ENCODE measurements at regions not wholly inside any gene's neighbourhood (a gene's known extent, or its start where the extent isn't known, plus 50 kb on each side); places are given as distances from the start of the nearest gene placed in this dataset.

- H3K4me3 Mint-ChIP-seq, result no peak overlapping the region
Observed at GRCh38 chr15:60081976-60082375, 77.9 kb downstream of the FOXB1 start.

GRCh38 chr15:60083318-60083717 is 79.2 kb downstream of the FOXB1 start:
- no peak overlapping the region for H3K27ac Mint-ChIP-seq
- DNase-seq (no peak), ATAC-seq (replicated peaks) (no peak)
- H3K4me3 Mint-ChIP-seq, result no peak overlapping the region
- peaks cover 21 to 38% of the 10 kb centered on the region in 2 donors for H3K27me3 Mint-ChIP-seq
- H3K9me3 Mint-ChIP-seq, result no peaks in the 10 kb centered on the region
- H3K36me3 Mint-ChIP-seq (ENCODE audit: insufficient read depth), result peaks cover 5% of the 10 kb centered on the region
- no peaks in the 10 kb centered on the region for H3K4me1 Mint-ChIP-seq (ENCODE audit: low read depth in 2 of 2)

More at GRCh38 chr15:60081976-60082375, 77.9 kb downstream of the FOXB1 start:
- Mint-ChIP-seq H3K9me3 (no peaks in the 10 kb centered on the region), H3K27me3 (peaks cover 16 to 38% of the 10 kb centered on the region in 2 donors), H3K27ac (no peak overlapping the region), H3K4me1 (ENCODE audit: low read depth in 2 of 2) (no peaks in the 10 kb centered on the region), H3K36me3 (ENCODE audit: insufficient read depth) (peaks cover 5% of the 10 kb centered on the region)
- ATAC-seq (replicated peaks) (no peak), DNase-seq (no peak)

- H3K4me1 Mint-ChIP-seq (ENCODE audit: low read depth in 2 of 2), result no peaks in the 10 kb centered on the region
- ATAC-seq (replicated peaks) (no peak), DNase-seq (no peak)
- peaks cover 3% of the 10 kb centered on the region for H3K36me3 Mint-ChIP-seq (ENCODE audit: insufficient read depth)
- peaks cover 36 to 51% of the 10 kb centered on the region in 2 donors for H3K27me3 Mint-ChIP-seq
- no peak overlapping the region for H3K4me3 Mint-ChIP-seq
- no peak overlapping the region for H3K27ac Mint-ChIP-seq
- H3K9me3 Mint-ChIP-seq, result no peaks in the 10 kb centered on the region
Observed at GRCh38 chr15:60086681-60087429, 82.7 kb downstream of the FOXB1 start.

- no peaks in the 10 kb centered on the region for H3K4me1 Mint-ChIP-seq (ENCODE audit: low read depth in 2 of 2)
- H3K9me3 Mint-ChIP-seq, result no peaks in the 10 kb centered on the region
- H3K27me3 Mint-ChIP-seq, result peaks cover 33 to 45% of the 10 kb centered on the region in 2 donors
- DNase-seq (no peak), ATAC-seq (replicated peaks) (no peak)
- no peak overlapping the region for H3K27ac Mint-ChIP-seq
- no peaks in the 10 kb centered on the region for H3K36me3 Mint-ChIP-seq (ENCODE audit: insufficient read depth)
- no peak overlapping the region for H3K4me3 Mint-ChIP-seq
Observed at GRCh38 chr15:60087561-60087960, 83.5 kb downstream of the FOXB1 start.

GRCh38 chr15:60090747-60091146 is 86.6 kb downstream of the FOXB1 start:
- H3K4me3 Mint-ChIP-seq, result no peak overlapping the region
- DNase-seq, result no peak
- H3K9me3 Mint-ChIP-seq, result no peaks in the 10 kb centered on the region
- no peak for ATAC-seq (replicated peaks)
- H3K27ac Mint-ChIP-seq, result no peak overlapping the region
- no peaks in the 10 kb centered on the region for H3K36me3 Mint-ChIP-seq (ENCODE audit: insufficient read depth)
- H3K4me1 Mint-ChIP-seq (ENCODE audit: low read depth in 2 of 2), result no peaks in the 10 kb centered on the region
- H3K27me3 Mint-ChIP-seq, result peaks cover 30 to 39% of the 10 kb centered on the region in 2 donors

GRCh38 chr15:60091157-60091556 is 87.0 kb downstream of the FOXB1 start:
- Mint-ChIP-seq H3K4me1 (ENCODE audit: low read depth in 2 of 2) (no peaks in the 10 kb centered on the region), H3K9me3 (no peaks in the 10 kb centered on the region), H3K36me3 (ENCODE audit: insufficient read depth) (no peaks in the 10 kb centered on the region), H3K27ac (no peak overlapping the region), H3K27me3 (peaks cover 28 to 40% of the 10 kb centered on the region in 2 donors), H3K4me3 (no peak overlapping the region)
- DNase-seq (no peak), ATAC-seq (replicated peaks) (no peak)

- H3K4me3 Mint-ChIP-seq, result no peak overlapping the region
- H3K27ac Mint-ChIP-seq, result no peak overlapping the region
- H3K27me3 Mint-ChIP-seq, result peaks cover 28 to 47% of the 10 kb centered on the region in 2 donors
- no peaks in the 10 kb centered on the region for H3K9me3 Mint-ChIP-seq
- no peaks in the 10 kb centered on the region for H3K4me1 Mint-ChIP-seq (ENCODE audit: low read depth in 2 of 2)
- no peak for ATAC-seq (replicated peaks)
- DNase-seq, result no peak
- no peaks in the 10 kb centered on the region for H3K36me3 Mint-ChIP-seq (ENCODE audit: insufficient read depth)
Observed at GRCh38 chr15:60091911-60092310, 87.8 kb downstream of the FOXB1 start.

GRCh38 chr15:60093273-60094067 is 89.4 kb downstream of the FOXB1 start:
- DNase-seq (no peak), ATAC-seq (replicated peaks) (no peak)
- Mint-ChIP-seq H3K27ac (no peak overlapping the region), H3K4me1 (ENCODE audit: low read depth in 2 of 2) (no peaks in the 10 kb centered on the region), H3K4me3 (no peak overlapping the region), H3K36me3 (ENCODE audit: insufficient read depth) (no peaks in the 10 kb centered on the region), H3K9me3 (no peaks in the 10 kb centered on the region), H3K27me3 (peaks cover 27 to 42% of the 10 kb centered on the region in 2 donors)

- H3K4me3 Mint-ChIP-seq, result no peak overlapping the region
- DNase-seq (no peak), ATAC-seq (replicated peaks) (no peak)
- no peak overlapping the region for H3K27ac Mint-ChIP-seq
- no peaks in the 10 kb centered on the region for H3K4me1 Mint-ChIP-seq (ENCODE audit: low read depth in 2 of 2)
- peaks cover 14 to 39% of the 10 kb centered on the region in 2 donors for H3K27me3 Mint-ChIP-seq
- H3K36me3 Mint-ChIP-seq (ENCODE audit: insufficient read depth), result no peaks in the 10 kb centered on the region
- H3K9me3 Mint-ChIP-seq, result no peaks in the 10 kb centered on the region
Observed at GRCh38 chr15:60095711-60096110, 91.6 kb downstream of the FOXB1 start.

- H3K4me3 Mint-ChIP-seq, result no peak overlapping the region
- no peak overlapping the region for H3K27ac Mint-ChIP-seq
- DNase-seq, result no peak
- H3K36me3 Mint-ChIP-seq (ENCODE audit: insufficient read depth), result no peaks in the 10 kb centered on the region
- no peaks in the 10 kb centered on the region for H3K4me1 Mint-ChIP-seq (ENCODE audit: low read depth in 2 of 2)
- H3K9me3 Mint-ChIP-seq, result no peaks in the 10 kb centered on the region
- H3K27me3 Mint-ChIP-seq, result peaks cover 14 to 37% of the 10 kb centered on the region in 2 donors
- no peak for ATAC-seq (replicated peaks)
Observed at GRCh38 chr15:60096157-60096556, 92.0 kb downstream of the FOXB1 start.

- no peak overlapping the region for H3K4me3 Mint-ChIP-seq
- no peaks in the 10 kb centered on the region for H3K36me3 Mint-ChIP-seq (ENCODE audit: insufficient read depth)
- H3K4me1 Mint-ChIP-seq (ENCODE audit: low read depth in 2 of 2), result no peaks in the 10 kb centered on the region
- no peak for DNase-seq
- H3K9me3 Mint-ChIP-seq, result no peaks in the 10 kb centered on the region
- no peak for ATAC-seq (replicated peaks)
- H3K27ac Mint-ChIP-seq, result no peak overlapping the region
- peaks cover 28 to 48% of the 10 kb centered on the region in 2 donors for H3K27me3 Mint-ChIP-seq
Observed at GRCh38 chr15:60101416-60101815, 97.3 kb downstream of the FOXB1 start.

- no peaks in the 10 kb centered on the region for H3K9me3 Mint-ChIP-seq
- no peaks in the 10 kb centered on the region for H3K4me1 Mint-ChIP-seq (ENCODE audit: low read depth in 2 of 2)
- H3K27ac Mint-ChIP-seq, result no peak overlapping the region
- no peaks in the 10 kb centered on the region for H3K36me3 Mint-ChIP-seq (ENCODE audit: insufficient read depth)
- H3K4me3 Mint-ChIP-seq, result no peak overlapping the region
- peaks cover 35 to 53% of the 10 kb centered on the region in 2 donors for H3K27me3 Mint-ChIP-seq
- no peak for DNase-seq
- no peak for ATAC-seq (replicated peaks)
Observed at GRCh38 chr15:60102748-60103147, 98.6 kb downstream of the FOXB1 start.

GRCh38 chr15:60110909-60111308 is 106.8 kb downstream of the FOXB1 start:
- no peaks in the 10 kb centered on the region for H3K36me3 Mint-ChIP-seq (ENCODE audit: insufficient read depth)
- no peaks in the 10 kb centered on the region for H3K4me1 Mint-ChIP-seq (ENCODE audit: low read depth in 2 of 2)
- no peak overlapping the region for H3K27ac Mint-ChIP-seq
- ATAC-seq (replicated peaks), result no peak
- no peak for DNase-seq
- no peaks in the 10 kb centered on the region for H3K9me3 Mint-ChIP-seq
- H3K4me3 Mint-ChIP-seq, result no peak overlapping the region
- H3K27me3 Mint-ChIP-seq, result peaks cover 19 to 36% of the 10 kb centered on the region in 2 donors

Data from effector memory CD8-positive, alpha-beta T cell (primary cell).